Peyer's patch (tissue), 4 donors: ENCODE measurements at regions not wholly inside any gene's neighbourhood (a gene's known extent, or its start where the extent isn't known, plus 50 kb on each side); places are given as distances from the start of the nearest gene placed in this dataset.

Experiments
- DNase-seq, 3 donors: peaks; one replicate each; pipeline ENCODE4 v3.0.0-alpha.2; 2017 to 2019
- H3K27ac ChIP-seq, 4 donors: fragments of 200-600 bp; sonication (generic); one replicate each; pipeline ENCODE4 v1.5.1; 2016 to 2019
- H3K27me3 ChIP-seq, 2 donors: fragments of 200-600 bp; sonication (generic); one replicate each; pipeline ENCODE4 v1.5.1; 2019
- H3K36me3 ChIP-seq, 3 donors: fragments of 200-600 bp; sonication (generic); one replicate each; pipeline ENCODE4 v1.5.1; 2016 to 2019
- H3K4me1 ChIP-seq, 4 donors: fragments of 200-600 bp; sonication (generic); one replicate each; pipeline ENCODE4 v1.5.1; 2016 to 2019
- H3K4me3 ChIP-seq, 4 donors: fragments of 200-600 bp; sonication (generic); 1 replicate in 3 of 4; 2 replicates in 1 of 4; pipeline ENCODE4 v1.5.1; 2016 to 2019; ENCODE audit warnings: mild to moderate bottlenecking in 1 of 4
- H3K9me3 ChIP-seq, 4 donors: fragments of 200-600 bp; sonication (generic); one replicate each; pipeline ENCODE4 v1.5.1; 2016 to 2019; ENCODE audit warnings: mild to moderate bottlenecking in 1 of 4
- POLR2A ChIP-seq, 2 donors: fragments of 450-650 bp; IDR thresholded peaks; one replicate each; pipeline ENCODE4 v1.5.1; 2017; ENCODE audit warnings: antibody characterized with exemption in 2 of 2, mild to moderate bottlenecking in 2 of 2, moderate library complexity in 2 of 2
- TF ChIP-seq, protein P1 (sequence below), 6 experiments: fragments of 450-650 bp in 4 of 6; fragments of 200-600 bp in 2 of 6; sonication (generic) in 1 of 6; IDR thresholded peaks; one replicate each; pipeline ENCODE4 v1.5.1; 2017 to 2019; ENCODE audit warnings: antibody characterized with exemption in 6 of 6, mild to moderate bottlenecking in 3 of 6, moderate library complexity in 1 of 6

DNA sequence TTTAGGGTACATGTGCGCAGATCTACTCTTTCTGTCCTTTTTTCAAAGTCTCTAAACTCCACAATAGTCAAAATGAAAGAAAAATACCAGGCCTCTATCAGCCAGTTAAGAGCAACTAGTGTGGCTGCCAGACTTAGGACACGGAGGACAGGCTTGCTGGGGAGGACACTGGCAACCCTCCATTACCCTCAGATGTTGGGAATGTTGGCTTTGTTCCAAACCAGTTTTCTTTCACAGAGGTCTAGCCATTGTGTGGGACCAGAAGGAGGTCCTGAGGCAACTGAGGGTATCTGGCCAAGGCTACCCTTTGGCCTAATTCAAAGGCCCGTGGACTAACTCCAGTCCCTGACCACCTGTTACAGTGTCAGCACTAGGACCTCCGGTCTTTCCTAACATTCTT lies 51.2 kb upstream of the MED9 start:
- H3K27ac ChIP-seq: no peak overlapping the region
- H3K27me3 ChIP-seq: no peaks in the 10 kb centered on the region
- no peak for DNase-seq
- H3K4me3 ChIP-seq: no peak overlapping the region
- H3K4me1 ChIP-seq: no peaks in the 10 kb centered on the region
- peaks cover 0 to 12% (median 0%) of the 10 kb centered on the region in 4 donors for H3K9me3 ChIP-seq
- TF ChIP-seq, protein P1, sequence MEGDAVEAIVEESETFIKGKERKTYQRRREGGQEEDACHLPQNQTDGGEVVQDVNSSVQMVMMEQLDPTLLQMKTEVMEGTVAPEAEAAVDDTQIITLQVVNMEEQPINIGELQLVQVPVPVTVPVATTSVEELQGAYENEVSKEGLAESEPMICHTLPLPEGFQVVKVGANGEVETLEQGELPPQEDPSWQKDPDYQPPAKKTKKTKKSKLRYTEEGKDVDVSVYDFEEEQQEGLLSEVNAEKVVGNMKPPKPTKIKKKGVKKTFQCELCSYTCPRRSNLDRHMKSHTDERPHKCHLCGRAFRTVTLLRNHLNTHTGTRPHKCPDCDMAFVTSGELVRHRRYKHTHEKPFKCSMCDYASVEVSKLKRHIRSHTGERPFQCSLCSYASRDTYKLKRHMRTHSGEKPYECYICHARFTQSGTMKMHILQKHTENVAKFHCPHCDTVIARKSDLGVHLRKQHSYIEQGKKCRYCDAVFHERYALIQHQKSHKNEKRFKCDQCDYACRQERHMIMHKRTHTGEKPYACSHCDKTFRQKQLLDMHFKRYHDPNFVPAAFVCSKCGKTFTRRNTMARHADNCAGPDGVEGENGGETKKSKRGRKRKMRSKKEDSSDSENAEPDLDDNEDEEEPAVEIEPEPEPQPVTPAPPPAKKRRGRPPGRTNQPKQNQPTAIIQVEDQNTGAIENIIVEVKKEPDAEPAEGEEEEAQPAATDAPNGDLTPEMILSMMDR (IDR thresholded peaks at IDR 0.05): no peak
- TF ChIP-seq POLR2A (IDR thresholded peaks at IDR 0.05): no peak
- H3K36me3 ChIP-seq: no peaks in the 10 kb centered on the region

DNA sequence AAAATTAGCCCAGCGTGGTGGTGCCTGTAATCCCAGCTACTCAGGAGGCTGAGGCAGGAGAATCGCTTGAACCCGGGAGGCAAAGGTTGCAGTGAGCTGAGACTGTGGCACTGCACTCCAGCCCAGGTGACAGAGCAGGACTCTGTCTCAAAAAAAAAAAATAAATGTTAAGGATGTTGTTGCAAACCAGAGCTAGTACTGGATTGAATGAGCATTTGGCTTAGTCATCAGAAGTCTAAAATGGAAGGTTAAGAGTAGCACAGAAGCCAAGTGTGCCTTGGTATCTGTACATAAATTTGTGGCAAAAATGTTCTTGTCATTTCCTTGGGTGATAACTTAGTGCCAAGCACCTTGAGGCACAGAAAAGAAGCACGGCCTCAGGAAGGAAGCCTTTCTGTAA lies 50.6 kb upstream of the MED9 start:
- peaks cover 0 to 12% (median 0%) of the 10 kb centered on the region in 4 donors for H3K9me3 ChIP-seq
- H3K27me3 ChIP-seq: no peaks in the 10 kb centered on the region
- no peaks in the 10 kb centered on the region for H3K4me1 ChIP-seq
- no peak overlapping the region for H3K4me3 ChIP-seq
- no peaks in the 10 kb centered on the region for H3K36me3 ChIP-seq
- no peak overlapping the region for H3K27ac ChIP-seq
- TF ChIP-seq POLR2A (IDR thresholded peaks at IDR 0.05): no peak
- TF ChIP-seq, protein P1 (IDR thresholded peaks at IDR 0.05): no peak
- no peak for DNase-seq
